D341Med (cell line): ENCODE measurements at regions not wholly inside any gene's neighbourhood (a gene's known extent, or its start where the extent isn't known, plus 50 kb on each side); places are given as distances from the start of the nearest gene placed in this dataset.

Experiments
- DNase-seq: peaks from one replicate; pipeline ENCODE4 v3.0.0; 2012; ENCODE audit warnings: low spot score

- no peak for DNase-seq
Observed at GRCh38 chr16:55042556-55043432, 112.1 kb downstream of the IRX5 start.

GRCh38 chr16:55043499-55043898 lies 112.8 kb downstream of the IRX5 start:
- DNase-seq: no peak

- no peak for DNase-seq
Observed at GRCh38 chr16:55044201-55044975, 113.7 kb downstream of the IRX5 start.

- DNase-seq: no peak
Observed at GRCh38 chr16:55045329-55045728, 114.7 kb downstream of the IRX5 start.

GRCh38 chr16:55045756-55046460 lies 115.2 kb downstream of the IRX5 start:
- no peak for DNase-seq

GRCh38 chr16:55046513-55046912 lies 115.8 kb downstream of the IRX5 start:
- DNase-seq: no peak

- DNase-seq: no peak
Observed at GRCh38 chr16:55046916-55047315, 116.3 kb downstream of the IRX5 start.

GRCh38 chr16:55047331-55047730 lies 116.7 kb downstream of the IRX5 start:
- peak; percentile 2 for DNase-seq

- peak; percentile 2 for DNase-seq
Observed at GRCh38 chr16:55047903-55048497, 117.3 kb downstream of the IRX5 start.

- no peak for DNase-seq
Observed at GRCh38 chr16:55048745-55049144, 118.1 kb downstream of the IRX5 start.

GRCh38 chr16:55051571-55052347 lies 121.1 kb downstream of the IRX5 start:
- no peak for DNase-seq

- DNase-seq: no peak
Observed at GRCh38 chr16:55052348-55052734, 121.7 kb downstream of the IRX5 start.

- no peak for DNase-seq
Observed at GRCh38 chr16:55052741-55053415, 122.2 kb downstream of the IRX5 start.

- no peak for DNase-seq
Observed at GRCh38 chr16:55055262-55055661, 124.6 kb downstream of the IRX5 start.

GRCh38 chr16:55056585-55057401 lies 126.1 kb downstream of the IRX5 start:
- peak; percentile 38 for DNase-seq

- no peak for DNase-seq
Observed at GRCh38 chr16:55057866-55058265, 127.2 kb downstream of the IRX5 start.

- DNase-seq: no peak
Observed at GRCh38 chr16:55058576-55058975, 127.9 kb downstream of the IRX5 start.

GRCh38 chr16:55059146-55059545 lies 128.5 kb downstream of the IRX5 start:
- no peak for DNase-seq

GRCh38 chr16:55061126-55061525 lies 130.5 kb downstream of the IRX5 start:
- no peak for DNase-seq

GRCh38 chr16:55062442-55062841 lies 131.8 kb downstream of the IRX5 start:
- DNase-seq: no peak
